Psoas muscle (tissue), 7 donors: ENCODE measurements at regions not wholly inside any gene's neighbourhood (a gene's known extent, or its start where the extent isn't known, plus 50 kb on each side); places are given as distances from the start of the nearest gene placed in this dataset.

Experiments used
- ATAC-seq, 4 donors: fragments of 200-7000 bp; cut with Tn5 transposase; one replicate each; pipeline ENCODE4 v1.9.1; 2020; ENCODE audit warnings: moderate library complexity in 3 of 4, mild to moderate bottlenecking in 2 of 4
- DNase-seq, 2 donors: peaks; one replicate each; pipeline ENCODE4 v3.0.0-alpha.2; 2020
- H3K27ac ChIP-seq: fragments of 200-600 bp; one replicate; pipeline ENCODE4 v1.8.0; 2022
- H3K27me3 ChIP-seq, 3 donors: fragments of 200-600 bp in 1 of 3; one replicate each; pipeline versions ENCODE4 v1.6.1 to v1.8.0; 2013 to 2022; ENCODE audit warnings: low read length in 2 of 3, mild to moderate bottlenecking in 2 of 3, moderate library complexity in 1 of 3; ENCODE audit not compliant: insufficient read depth in 3 of 3
- H3K36me3 ChIP-seq, 2 donors: fragments of 200-600 bp in 1 of 2; one replicate each; pipeline versions ENCODE4 v1.6.1 to v1.8.0; 2013 to 2022; ENCODE audit warnings: low read depth in 1 of 2, mild to moderate bottlenecking in 1 of 2, moderate library complexity in 1 of 2; ENCODE audit not compliant: insufficient read depth in 1 of 2
- H3K4me1 ChIP-seq: fragments of 200-600 bp; one replicate; pipeline ENCODE4 v1.8.0; 2022
- H3K4me3 ChIP-seq: fragments of 200-600 bp; one replicate; pipeline ENCODE4 v1.8.0; 2022; ENCODE audit warnings: mild to moderate bottlenecking
- H3K9me3 ChIP-seq: fragments of 200-600 bp; one replicate; pipeline ENCODE4 v1.8.0; 2022
- CTCF ChIP-seq: fragments of 200-600 bp; IDR thresholded peaks from one replicate; pipeline ENCODE4 v1.8.0; 2022; ENCODE audit warnings: antibody characterized with exemption
- WGBS, 3 donors: extraction: QIAGEN DNeasy Blood & Tissue Kit; methylation state at CpG; one replicate each; pipeline versions ENCODE4 v1.1.6 to v1.1.7; 2013; 5-methylcytosine and 5-hydroxymethylcytosine counted together
- intact Hi-C, 2 donors: fragments of 100-400 bp; cut with DNase I; formaldehyde crosslinking; loops; one replicate each; pipeline versions ENCODE4 v1.11.0 to v1.14.2; 2022
- donor health status: healthy with polysubstance abuse.
- donor health status: DM: no; HTN: no; CAD: no; lungs with moderate emphysema.
- donor health status: Bipolar disorder and iron deficiency.
- donor health status: healthy.
- donor health status: DM: yes; HTN: yes; CAD: no.
- donor health status: DM: no; HTN: no; CAD: no.
- donor health status: DM: yes; HTN: yes; CAD: no.

GRCh38 chr6:56868687-56869086, 86.2 kb upstream of the BEND6 start:
- H3K27me3 ChIP-seq, result no peaks in the 10 kb centered on the region
- no peak overlapping the region for H3K27ac ChIP-seq
- H3K4me3 ChIP-seq, result no peak overlapping the region
- ATAC-seq (no peak), DNase-seq (no peak)
- peaks cover 6% of the 10 kb centered on the region for H3K4me1 ChIP-seq
- no peak for TF ChIP-seq CTCF
- 93 to 97% (median 95%) methylated on average over 1 of the region's 1 CpG for WGBS, 3 donors
- intact Hi-C loops, result no loop called here
- no peaks in the 10 kb centered on the region for H3K9me3 ChIP-seq
- H3K36me3 ChIP-seq, result no peaks in the 10 kb centered on the region

GRCh38 chr6:56866917-56867522, 87.9 kb upstream of the BEND6 start:
- H3K4me1 ChIP-seq, result peaks cover 6% of the 10 kb centered on the region
- DNase-seq (no peak), ATAC-seq (no peak)
- 82 to 87% (median 83%) methylated on average over 2 of the region's 2 CpGs for WGBS, 3 donors
- no peaks in the 10 kb centered on the region for H3K36me3 ChIP-seq
- no peaks in the 10 kb centered on the region for H3K27me3 ChIP-seq
- H3K4me3 ChIP-seq, result no peak overlapping the region
- no peak for TF ChIP-seq CTCF
- intact Hi-C loops, result no loop called here
- no peak overlapping the region for H3K27ac ChIP-seq
- H3K9me3 ChIP-seq, result no peaks in the 10 kb centered on the region

- intact Hi-C loops, result no loop called here
- Histone ChIP-seq H3K36me3 (no peaks in the 10 kb centered on the region), H3K4me1 (peaks cover 6% of the 10 kb centered on the region), H3K4me3 (no peak overlapping the region), H3K27ac (no peak overlapping the region), H3K9me3 (no peaks in the 10 kb centered on the region), H3K27me3 (no peaks in the 10 kb centered on the region)
- ATAC-seq (no peak), DNase-seq (no peak)
- TF ChIP-seq CTCF, result no peak
- WGBS, 3 donors, result 93 to 100% (median 99%) methylated on average over 1 of the region's 1 CpG
These were observed 89.6 kb upstream of the BEND6 start for GRCh38 chr6:56865081-56865875.

- no peak for DNase-seq
- 85 to 93% (median 88%) methylated on average over 1 of the region's 1 CpG for WGBS, 3 donors
- TF ChIP-seq CTCF, result no peak
- no peak for ATAC-seq
- H3K9me3 ChIP-seq, result no peaks in the 10 kb centered on the region
- no peak overlapping the region for H3K4me3 ChIP-seq
- peaks cover 6% of the 10 kb centered on the region for H3K4me1 ChIP-seq
- intact Hi-C loops, result no loop called here
- H3K36me3 ChIP-seq, result no peaks in the 10 kb centered on the region
- no peak overlapping the region for H3K27ac ChIP-seq
- H3K27me3 ChIP-seq, result no peaks in the 10 kb centered on the region
These were observed 90.7 kb upstream of the BEND6 start for GRCh38 chr6:56864171-56864616.
